SK-N-SH treated with all-trans-retinoic acid at 6 μM for 48 hours (cell line): ENCODE measurements at regions not wholly inside any gene's neighbourhood (a gene's known extent, or its start where the extent isn't known, plus 50 kb on each side); places are given as distances from the start of the nearest gene placed in this dataset.

Source experiments
- CSDC2 ChIP-seq: fragments of 250-450 bp; sonication (Bioruptor Pico); IDR thresholded peaks from 2 replicates; pipeline ENCODE4 v1.5.0; 2020; ENCODE audit warnings: mild to moderate bottlenecking, moderate library complexity
- PATZ1 ChIP-seq: fragments of 250-450 bp; sonication (Bioruptor Pico); IDR thresholded peaks from 2 replicates; pipeline ENCODE4 v1.8.0; 2020; ENCODE audit warnings: mild to moderate bottlenecking, moderate library complexity, borderline replicate concordance
- RARB ChIP-seq: fragments of 250-450 bp; sonication (Bioruptor Pico); IDR thresholded peaks from 2 replicates; pipeline ENCODE4 v1.8.0; 2021; ENCODE audit warnings: mild to moderate bottlenecking, moderate library complexity
- SNAI2 ChIP-seq: fragments of 250-450 bp; sonication (Bioruptor Pico); IDR thresholded peaks from 2 replicates; pipeline ENCODE4 v1.5.0; 2020; ENCODE audit warnings: mild to moderate bottlenecking, moderate library complexity
- ZC3H10 ChIP-seq: fragments of 250-450 bp; sonication (Bioruptor Pico); IDR thresholded peaks from 2 replicates; pipeline ENCODE4 v1.5.1; 2021; ENCODE audit warnings: mild to moderate bottlenecking, moderate library complexity

- TF ChIP-seq ZC3H10 (CRISPR knock-in tag) (no peak), SNAI2 (no peak), PATZ1 (CRISPR knock-in tag) (no peak), CSDC2 (CRISPR knock-in tag) (no peak), RARB (no peak)
These were observed 859.3 kb downstream of the RPA4 start for GRCh38 chrX:97743014-97743413.
